WTC11 (cell line): ENCODE measurements at regions not wholly inside any gene's neighbourhood (a gene's known extent, or its start where the extent isn't known, plus 50 kb on each side); places are given as distances from the start of the nearest gene placed in this dataset.

Experiments used
- ATAC-seq: fragments of 200-7000 bp; cut with Tn5 transposase; 2 replicates; pipeline ENCODE4 v1.10.0; 2021; ENCODE audit warnings: mild to moderate bottlenecking, moderate library complexity
- CTCF ChIA-PET: fragments of 300-600 bp; sonication (Branson Sonifier 250); formaldehyde crosslinking; loops from one replicate; lab custom pipeline; 2021; ENCODE audit warnings: antibody characterized with exemption; lab: Charles Lee
- POLR2A ChIA-PET: fragments of 350-600 bp; sonication (Branson Sonifier 250); formaldehyde crosslinking; loops from one replicate; lab custom pipeline; 2021; ENCODE audit warnings: antibody characterized with exemption; lab: Charles Lee
- DNase-seq: peaks from one replicate; pipeline ENCODE4 v3.0.0; 2021; ENCODE audit warnings: low spot score
- H3K27ac Mint-ChIP-seq: 2 replicates; pipeline ENCODE4 v1.8.0; 2021; ENCODE audit warnings: mixed read lengths
- H3K27me3 Mint-ChIP-seq: 2 replicates; pipeline ENCODE4 v1.8.0; 2021; ENCODE audit warnings: low read depth, mild to moderate bottlenecking, moderate library complexity, mixed read lengths
- H3K36me3 Mint-ChIP-seq: 2 replicates; pipeline ENCODE4 v1.8.0; 2021; ENCODE audit warnings: mixed read lengths
- H3K4me1 Mint-ChIP-seq: 2 replicates; pipeline ENCODE4 v1.8.0; 2022; ENCODE audit warnings: mixed read lengths
- H3K4me3 Mint-ChIP-seq: 2 replicates; pipeline ENCODE4 v1.8.0; 2021; ENCODE audit warnings: mild to moderate bottlenecking, moderate library complexity, mixed read lengths
- H3K9me3 Mint-ChIP-seq: 2 replicates; pipeline ENCODE4 v1.8.0; 2021; ENCODE audit warnings: mixed read lengths
- CREM ChIP-seq: sonication (generic); formaldehyde crosslinking; IDR thresholded peaks from 2 replicates; pipeline ENCODE4 v1.8.1; 2022; ENCODE audit warnings: mild to moderate bottlenecking, missing genetic modification reagents, moderate library complexity
- IRF1 ChIP-seq: sonication (generic); formaldehyde crosslinking; IDR thresholded peaks from 2 replicates; pipeline ENCODE4 v1.8.0; 2023; ENCODE audit warnings: missing genetic modification reagents
- NR2C2 ChIP-seq: sonication (generic); formaldehyde crosslinking; IDR thresholded peaks from 2 replicates; pipeline ENCODE4 v1.8.0; 2022; ENCODE audit warnings: mild to moderate bottlenecking, missing genetic modification reagents
- NR3C1 ChIP-seq: sonication (generic); formaldehyde crosslinking; conservative IDR thresholded peaks from 2 replicates; pipeline ENCODE4 v1.8.1; 2023; ENCODE audit warnings: low read depth, mild to moderate bottlenecking, missing genetic modification reagents
- OVOL2 ChIP-seq: fragments of 250-450 bp; sonication (Bioruptor Pico); IDR thresholded peaks from 2 replicates; pipeline ENCODE4 v1.9.0; 2021; ENCODE audit warnings: mild to moderate bottlenecking, borderline replicate concordance
- RELA ChIP-seq: sonication (generic); formaldehyde crosslinking; IDR thresholded peaks from 2 replicates; pipeline ENCODE4 v1.8.1; 2022; ENCODE audit warnings: missing genetic modification reagents, mild to moderate bottlenecking, borderline replicate concordance
- ZMAT4 ChIP-seq: fragments of 250-450 bp; sonication (Bioruptor Pico); IDR thresholded peaks from 2 replicates; pipeline ENCODE4 v1.9.0; 2021; ENCODE audit warnings: mild to moderate bottlenecking
- ZNF671 ChIP-seq: fragments of 250-450 bp; sonication (Bioruptor Pico); IDR thresholded peaks from 2 replicates; pipeline ENCODE4 v1.8.0; 2021; ENCODE audit warnings: mild to moderate bottlenecking
- TF ChIP-seq, protein P1 (sequence below): sonication (generic); formaldehyde crosslinking; IDR thresholded peaks from 2 replicates; pipeline ENCODE4 v1.8.0; 2023; ENCODE audit warnings: missing genetic modification reagents, mild to moderate bottlenecking, borderline replicate concordance
- TF ChIP-seq, protein P2 (sequence below): sonication (generic); formaldehyde crosslinking; IDR thresholded peaks from 2 replicates; pipeline ENCODE4 v1.8.1; 2023; ENCODE audit warnings: mild to moderate bottlenecking, moderate library complexity, missing genetic modification reagents
- TF ChIP-seq, protein P3 (sequence below): fragments of 250-450 bp; sonication (Bioruptor Pico); IDR thresholded peaks from 2 replicates; pipeline ENCODE4 v1.9.0; 2021; ENCODE audit warnings: mild to moderate bottlenecking, borderline replicate concordance
- TF ChIP-seq, protein P4 (sequence below): sonication (generic); formaldehyde crosslinking; IDR thresholded peaks from 2 replicates; pipeline ENCODE4 v1.8.0; 2022; ENCODE audit warnings: mild to moderate bottlenecking, missing genetic modification reagents

DNA sequence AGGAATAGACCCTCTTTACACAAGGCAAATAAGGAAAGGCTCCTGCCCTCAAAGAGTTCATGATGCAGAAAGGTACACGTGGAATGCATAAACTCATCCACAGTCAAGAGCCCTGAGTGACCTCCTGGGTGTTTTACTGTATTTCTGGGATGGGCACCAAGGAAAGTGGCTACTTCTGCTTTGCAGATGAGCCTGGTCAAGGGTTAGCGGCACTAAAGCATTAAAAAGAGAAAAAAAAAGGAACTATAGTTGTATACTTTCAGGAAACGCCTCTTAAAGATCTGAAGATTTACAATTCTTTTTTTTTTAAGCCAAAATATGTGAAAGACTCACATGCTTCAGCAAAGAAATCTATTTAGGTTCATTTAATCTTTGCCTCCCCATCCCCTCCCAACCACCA lies 366.2 kb upstream of the PDE4D start:
- Mint-ChIP-seq H3K9me3 (no peaks in the 10 kb centered on the region), H3K4me3 (no peak overlapping the region), H3K4me1 (peaks cover 17% of the 10 kb centered on the region), H3K36me3 (no peaks in the 10 kb centered on the region), H3K27ac (no peak overlapping the region), H3K27me3 (no peaks in the 10 kb centered on the region)
- DNase-seq (no peak), ATAC-seq (no peak)
- TF ChIP-seq RELA (CRISPR knock-in tag) (no peak), NR3C1 (CRISPR knock-in tag) (no peak), CREM (no peak), NR2C2 (CRISPR knock-in tag) (no peak), ZMAT4 (CRISPR knock-in tag) (no peak)
- TF ChIP-seq, protein P1, sequence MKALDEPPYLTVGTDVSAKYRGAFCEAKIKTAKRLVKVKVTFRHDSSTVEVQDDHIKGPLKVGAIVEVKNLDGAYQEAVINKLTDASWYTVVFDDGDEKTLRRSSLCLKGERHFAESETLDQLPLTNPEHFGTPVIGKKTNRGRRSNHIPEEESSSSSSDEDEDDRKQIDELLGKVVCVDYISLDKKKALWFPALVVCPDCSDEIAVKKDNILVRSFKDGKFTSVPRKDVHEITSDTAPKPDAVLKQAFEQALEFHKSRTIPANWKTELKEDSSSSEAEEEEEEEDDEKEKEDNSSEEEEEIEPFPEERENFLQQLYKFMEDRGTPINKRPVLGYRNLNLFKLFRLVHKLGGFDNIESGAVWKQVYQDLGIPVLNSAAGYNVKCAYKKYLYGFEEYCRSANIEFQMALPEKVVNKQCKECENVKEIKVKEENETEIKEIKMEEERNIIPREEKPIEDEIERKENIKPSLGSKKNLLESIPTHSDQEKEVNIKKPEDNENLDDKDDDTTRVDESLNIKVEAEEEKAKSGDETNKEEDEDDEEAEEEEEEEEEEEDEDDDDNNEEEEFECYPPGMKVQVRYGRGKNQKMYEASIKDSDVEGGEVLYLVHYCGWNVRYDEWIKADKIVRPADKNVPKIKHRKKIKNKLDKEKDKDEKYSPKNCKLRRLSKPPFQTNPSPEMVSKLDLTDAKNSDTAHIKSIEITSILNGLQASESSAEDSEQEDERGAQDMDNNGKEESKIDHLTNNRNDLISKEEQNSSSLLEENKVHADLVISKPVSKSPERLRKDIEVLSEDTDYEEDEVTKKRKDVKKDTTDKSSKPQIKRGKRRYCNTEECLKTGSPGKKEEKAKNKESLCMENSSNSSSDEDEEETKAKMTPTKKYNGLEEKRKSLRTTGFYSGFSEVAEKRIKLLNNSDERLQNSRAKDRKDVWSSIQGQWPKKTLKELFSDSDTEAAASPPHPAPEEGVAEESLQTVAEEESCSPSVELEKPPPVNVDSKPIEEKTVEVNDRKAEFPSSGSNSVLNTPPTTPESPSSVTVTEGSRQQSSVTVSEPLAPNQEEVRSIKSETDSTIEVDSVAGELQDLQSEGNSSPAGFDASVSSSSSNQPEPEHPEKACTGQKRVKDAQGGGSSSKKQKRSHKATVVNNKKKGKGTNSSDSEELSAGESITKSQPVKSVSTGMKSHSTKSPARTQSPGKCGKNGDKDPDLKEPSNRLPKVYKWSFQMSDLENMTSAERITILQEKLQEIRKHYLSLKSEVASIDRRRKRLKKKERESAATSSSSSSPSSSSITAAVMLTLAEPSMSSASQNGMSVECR (CRISPR knock-in tag), result no peak
- TF ChIP-seq, protein P2, sequence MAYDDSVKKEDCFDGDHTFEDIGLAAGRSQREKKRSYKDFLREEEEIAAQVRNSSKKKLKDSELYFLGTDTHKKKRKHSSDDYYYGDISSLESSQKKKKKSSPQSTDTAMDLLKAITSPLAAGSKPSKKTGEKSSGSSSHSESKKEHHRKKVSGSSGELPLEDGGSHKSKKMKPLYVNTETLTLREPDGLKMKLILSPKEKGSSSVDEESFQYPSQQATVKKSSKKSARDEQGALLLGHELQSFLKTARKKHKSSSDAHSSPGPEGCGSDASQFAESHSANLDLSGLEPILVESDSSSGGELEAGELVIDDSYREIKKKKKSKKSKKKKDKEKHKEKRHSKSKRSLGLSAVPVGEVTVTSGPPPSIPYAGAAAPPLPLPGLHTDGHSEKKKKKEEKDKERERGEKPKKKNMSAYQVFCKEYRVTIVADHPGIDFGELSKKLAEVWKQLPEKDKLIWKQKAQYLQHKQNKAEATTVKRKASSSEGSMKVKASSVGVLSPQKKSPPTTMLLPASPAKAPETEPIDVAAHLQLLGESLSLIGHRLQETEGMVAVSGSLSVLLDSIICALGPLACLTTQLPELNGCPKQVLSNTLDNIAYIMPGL (CRISPR knock-in tag), result no peak
- ChIA-PET POLR2A (no interaction called here), CTCF (interaction anchor here (0.6 kb wide), 1 partner anchor 1884 kb away, joined by 3 read pairs; no protein-coding TSS in a partner anchor)

DNA sequence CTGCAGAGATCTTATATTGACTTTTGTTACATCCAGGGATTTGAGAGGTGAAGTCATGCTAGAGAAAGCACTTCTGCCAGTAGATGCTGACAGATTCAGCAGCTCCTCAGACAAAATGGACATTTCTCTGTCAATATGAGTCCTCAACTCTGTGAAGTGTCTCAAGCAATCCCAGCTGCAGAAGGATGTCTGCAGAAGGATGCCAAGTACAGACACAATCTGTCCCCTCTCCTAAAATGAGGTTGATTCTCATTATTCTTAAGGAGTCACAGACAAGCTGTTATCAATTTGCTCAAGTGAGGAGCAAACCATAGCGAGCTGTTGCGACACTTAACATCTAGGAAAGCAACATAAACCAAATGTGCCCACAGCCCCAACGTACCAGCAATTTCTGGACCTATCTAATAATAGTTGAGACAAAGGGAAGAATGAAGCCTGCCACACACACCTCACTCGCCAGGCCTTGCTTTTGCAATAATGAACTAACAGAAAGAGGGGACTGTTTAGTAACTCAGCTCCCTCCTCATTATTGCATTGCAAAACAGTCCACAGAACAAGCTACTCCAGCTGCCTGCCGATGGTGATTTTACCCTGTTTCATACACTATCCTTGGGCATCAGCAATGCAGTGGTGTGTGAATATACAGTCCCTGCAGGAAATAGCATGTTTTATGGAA lies 364.2 kb upstream of the PDE4D start:
- no peak for TF ChIP-seq OVOL2
- TF ChIP-seq, protein P3, sequence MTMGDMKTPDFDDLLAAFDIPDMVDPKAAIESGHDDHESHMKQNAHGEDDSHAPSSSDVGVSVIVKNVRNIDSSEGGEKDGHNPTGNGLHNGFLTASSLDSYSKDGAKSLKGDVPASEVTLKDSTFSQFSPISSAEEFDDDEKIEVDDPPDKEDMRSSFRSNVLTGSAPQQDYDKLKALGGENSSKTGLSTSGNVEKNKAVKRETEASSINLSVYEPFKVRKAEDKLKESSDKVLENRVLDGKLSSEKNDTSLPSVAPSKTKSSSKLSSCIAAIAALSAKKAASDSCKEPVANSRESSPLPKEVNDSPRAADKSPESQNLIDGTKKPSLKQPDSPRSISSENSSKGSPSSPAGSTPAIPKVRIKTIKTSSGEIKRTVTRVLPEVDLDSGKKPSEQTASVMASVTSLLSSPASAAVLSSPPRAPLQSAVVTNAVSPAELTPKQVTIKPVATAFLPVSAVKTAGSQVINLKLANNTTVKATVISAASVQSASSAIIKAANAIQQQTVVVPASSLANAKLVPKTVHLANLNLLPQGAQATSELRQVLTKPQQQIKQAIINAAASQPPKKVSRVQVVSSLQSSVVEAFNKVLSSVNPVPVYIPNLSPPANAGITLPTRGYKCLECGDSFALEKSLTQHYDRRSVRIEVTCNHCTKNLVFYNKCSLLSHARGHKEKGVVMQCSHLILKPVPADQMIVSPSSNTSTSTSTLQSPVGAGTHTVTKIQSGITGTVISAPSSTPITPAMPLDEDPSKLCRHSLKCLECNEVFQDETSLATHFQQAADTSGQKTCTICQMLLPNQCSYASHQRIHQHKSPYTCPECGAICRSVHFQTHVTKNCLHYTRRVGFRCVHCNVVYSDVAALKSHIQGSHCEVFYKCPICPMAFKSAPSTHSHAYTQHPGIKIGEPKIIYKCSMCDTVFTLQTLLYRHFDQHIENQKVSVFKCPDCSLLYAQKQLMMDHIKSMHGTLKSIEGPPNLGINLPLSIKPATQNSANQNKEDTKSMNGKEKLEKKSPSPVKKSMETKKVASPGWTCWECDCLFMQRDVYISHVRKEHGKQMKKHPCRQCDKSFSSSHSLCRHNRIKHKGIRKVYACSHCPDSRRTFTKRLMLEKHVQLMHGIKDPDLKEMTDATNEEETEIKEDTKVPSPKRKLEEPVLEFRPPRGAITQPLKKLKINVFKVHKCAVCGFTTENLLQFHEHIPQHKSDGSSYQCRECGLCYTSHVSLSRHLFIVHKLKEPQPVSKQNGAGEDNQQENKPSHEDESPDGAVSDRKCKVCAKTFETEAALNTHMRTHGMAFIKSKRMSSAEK (CRISPR knock-in tag), result no peak
- TF ChIP-seq, all 79 proteins: peak for 0
- no peaks in the 10 kb centered on the region for H3K27me3 Mint-ChIP-seq
- no peak overlapping the region for H3K27ac Mint-ChIP-seq
- no peak for DNase-seq
- no peak overlapping the region for H3K4me3 Mint-ChIP-seq
- ChIA-PET POLR2A (no interaction called here), CTCF (interaction anchor here (2.0 kb wide), 1 partner anchor 30 kb away, joined by 8 read pairs; no protein-coding TSS in a partner anchor)
- no peaks in the 10 kb centered on the region for H3K36me3 Mint-ChIP-seq
- H3K4me1 Mint-ChIP-seq, result peaks cover 14% of the 10 kb centered on the region
- H3K9me3 Mint-ChIP-seq, result no peaks in the 10 kb centered on the region
- ATAC-seq, result no peak

DNA sequence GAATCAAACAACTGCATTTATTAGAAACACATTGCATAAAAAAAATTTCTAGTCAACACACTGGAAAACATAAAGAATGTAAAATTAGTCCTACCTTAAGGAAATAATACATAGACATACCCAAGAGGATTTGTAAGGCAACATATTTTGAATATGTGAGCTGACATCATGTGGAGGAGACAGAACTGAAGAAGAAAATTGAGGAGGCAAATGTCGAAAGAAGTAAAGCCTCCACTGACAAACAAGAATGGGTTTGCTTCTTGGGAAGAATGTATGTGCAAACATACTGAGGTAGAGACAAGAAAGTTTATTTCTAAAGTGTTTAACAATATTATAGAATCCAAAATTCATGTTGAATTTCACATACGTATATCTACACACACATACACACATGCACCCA lies 363.0 kb upstream of the PDE4D start:
- ATAC-seq, result no peak
- H3K27ac Mint-ChIP-seq, result no peak overlapping the region
- no peaks in the 10 kb centered on the region for H3K27me3 Mint-ChIP-seq
- TF ChIP-seq ZNF671 (CRISPR knock-in tag) (no peak), IRF1 (no peak)
- TF ChIP-seq, protein P4, sequence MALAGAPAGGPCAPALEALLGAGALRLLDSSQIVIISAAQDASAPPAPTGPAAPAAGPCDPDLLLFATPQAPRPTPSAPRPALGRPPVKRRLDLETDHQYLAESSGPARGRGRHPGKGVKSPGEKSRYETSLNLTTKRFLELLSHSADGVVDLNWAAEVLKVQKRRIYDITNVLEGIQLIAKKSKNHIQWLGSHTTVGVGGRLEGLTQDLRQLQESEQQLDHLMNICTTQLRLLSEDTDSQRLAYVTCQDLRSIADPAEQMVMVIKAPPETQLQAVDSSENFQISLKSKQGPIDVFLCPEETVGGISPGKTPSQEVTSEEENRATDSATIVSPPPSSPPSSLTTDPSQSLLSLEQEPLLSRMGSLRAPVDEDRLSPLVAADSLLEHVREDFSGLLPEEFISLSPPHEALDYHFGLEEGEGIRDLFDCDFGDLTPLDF (CRISPR knock-in tag), result no peak
- TF ChIP-seq, all 79 proteins: peak for 0
- POLR2A ChIA-PET, result no interaction called here
- CTCF ChIA-PET, result interaction anchor here (2.0 kb wide), 1 partner anchor 31 kb away, joined by 8 read pairs; no protein-coding TSS in a partner anchor
- DNase-seq, result no peak
- H3K9me3 Mint-ChIP-seq, result no peaks in the 10 kb centered on the region
- no peak overlapping the region for H3K4me3 Mint-ChIP-seq
- 0 out of 2 replicates have a peak, but pooled peaks cover 3% of the 10 kb centered on the region for H3K4me1 Mint-ChIP-seq
- H3K36me3 Mint-ChIP-seq, result no peaks in the 10 kb centered on the region
